Naive thymus-derived CD4-positive, alpha-beta T cell (primary cell): ENCODE measurements at regions not wholly inside any gene's neighbourhood (a gene's known extent, or its start where the extent isn't known, plus 50 kb on each side); places are given as distances from the start of the nearest gene placed in this dataset.

Experiments
- ATAC-seq: fragments of 150-1000 bp; cut with Tn5 transposase; 2 replicates; pipeline ENCODE4 v1.10.0; 2021; ENCODE audit warnings: mild to moderate bottlenecking, moderate library complexity
- CTCF ChIA-PET: fragments of 350-600 bp; sonication (Branson Sonifier 250); formaldehyde crosslinking; loops from one replicate; lab custom pipeline; 2021; ENCODE audit warnings: antibody characterized with exemption; lab: Charles Lee
- POLR2A ChIA-PET: fragments of 350-600 bp; sonication (Branson Sonifier 250); formaldehyde crosslinking; loops from one replicate; lab custom pipeline; 2021; ENCODE audit warnings: antibody characterized with exemption, inconsistent platforms; lab: Charles Lee
- DNase-seq, 9 donors: peaks; one replicate each; pipeline versions ENCODE4 v3.0.0 to v3.0.0-alpha.2; 2020 to 2022; ENCODE audit warnings: mixed read lengths in 1 of 9
- H3K27ac ChIP-seq: one replicate; pipeline ENCODE4 v1.7.0; 2013; ENCODE audit warnings: mild to moderate bottlenecking, low read depth, low read length, moderate library complexity
- H3K27me3 ChIP-seq, 2 donors: one replicate each; pipeline ENCODE4 v1.7.0; 2013; ENCODE audit warnings: low read length in 2 of 2, mild to moderate bottlenecking in 2 of 2, moderate library complexity in 2 of 2; ENCODE audit not compliant: control insufficient read depth in 2 of 2, insufficient read depth in 2 of 2
- H3K36me3 ChIP-seq, 3 experiments: 1 replicate in 2 of 3; 2 replicates in 1 of 3; pipeline ENCODE4 v1.7.0; 2013; ENCODE audit warnings: low read length in 3 of 3, mild to moderate bottlenecking in 3 of 3, moderate library complexity in 1 of 3; ENCODE audit not compliant: insufficient read depth in 3 of 3, control insufficient read depth in 2 of 3
- H3K4me1 ChIP-seq, 2 donors: one replicate each; pipeline ENCODE4 v1.7.0; 2013; ENCODE audit warnings: low read length in 2 of 2, mild to moderate bottlenecking in 2 of 2, moderate library complexity in 1 of 2; ENCODE audit not compliant: control insufficient read depth in 2 of 2, insufficient read depth in 2 of 2
- H3K4me3 ChIP-seq: 2 replicates; pipeline ENCODE4 v1.7.0; 2013; ENCODE audit warnings: mild to moderate bottlenecking, low read length
- H3K9me3 ChIP-seq, 3 experiments: 1 replicate in 2 of 3; 2 replicates in 1 of 3; pipeline ENCODE4 v1.7.0; 2013; ENCODE audit warnings: low read length in 3 of 3; ENCODE audit not compliant: control insufficient read depth in 2 of 3
- H3K27ac Mint-ChIP-seq, 9 donors: one replicate each; pipeline ENCODE4 v1.8.0; 2020 to 2022; ENCODE audit warnings: mixed read lengths in 9 of 9, mild to moderate bottlenecking in 8 of 9, moderate library complexity in 5 of 9, inconsistent platforms in 2 of 9
- H3K27me3 Mint-ChIP-seq, 5 donors: one replicate each; pipeline ENCODE4 v1.8.0; 2021 to 2022; ENCODE audit warnings: mixed read lengths in 5 of 5, mild to moderate bottlenecking in 1 of 5
- H3K36me3 Mint-ChIP-seq, 5 donors: one replicate each; pipeline ENCODE4 v1.8.0; 2020 to 2022; ENCODE audit warnings: mixed read lengths in 5 of 5, mild to moderate bottlenecking in 3 of 5, inconsistent platforms in 1 of 5
- H3K4me1 Mint-ChIP-seq, 7 donors: one replicate each; pipeline ENCODE4 v1.8.0; 2020 to 2022; ENCODE audit warnings: mixed read lengths in 7 of 7, mild to moderate bottlenecking in 3 of 7, inconsistent platforms in 1 of 7
- H3K4me3 Mint-ChIP-seq, 10 donors: one replicate each; pipeline ENCODE4 v1.8.0; 2020 to 2022; ENCODE audit warnings: mild to moderate bottlenecking in 10 of 10, mixed read lengths in 10 of 10, moderate library complexity in 6 of 10, inconsistent platforms in 2 of 10
- H3K9me3 Mint-ChIP-seq, 11 donors: one replicate each; pipeline ENCODE4 v1.8.0; 2020 to 2022; ENCODE audit warnings: mixed read lengths in 11 of 11, mild to moderate bottlenecking in 4 of 11, inconsistent platforms in 1 of 11, moderate library complexity in 1 of 11
- intact Hi-C, 2 donors: fragments of 100-400 bp; cut with micrococcal nuclease; formaldehyde crosslinking; loops; one replicate each; pipeline ENCODE4 v1.15.1; 2023

DNA sequence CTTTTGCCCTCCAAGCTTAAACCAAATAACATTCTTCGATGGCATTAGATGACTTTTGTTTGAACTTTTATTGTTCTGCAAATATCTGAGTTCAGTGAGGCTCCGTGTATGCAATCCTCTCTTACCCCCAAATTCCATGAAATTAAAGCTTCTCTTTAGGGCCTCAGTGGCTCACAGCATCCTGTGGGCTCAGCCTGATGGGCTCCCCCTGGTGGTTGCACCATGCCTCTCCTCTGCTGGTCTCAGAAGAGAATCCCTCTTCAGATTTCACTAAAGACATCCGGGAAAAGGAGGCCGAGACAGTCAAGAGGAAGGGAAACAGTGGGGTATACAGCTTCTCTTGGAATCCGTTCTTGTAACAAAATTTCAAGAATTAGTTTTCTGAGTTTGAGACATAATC lies 331.6 kb upstream of the NT5E start:
- H3K36me3 ChIP-seq: no peaks in the 10 kb centered on the region
- H3K27me3 ChIP-seq: no peaks in the 10 kb centered on the region
- H3K4me3 Mint-ChIP-seq: no peak overlapping the region
- ChIA-PET POLR2A (no interaction called here), CTCF (no interaction called here)
- H3K9me3 ChIP-seq: no peaks in the 10 kb centered on the region
- H3K4me1 Mint-ChIP-seq: no peaks in the 10 kb centered on the region
- no peak overlapping the region for H3K4me3 ChIP-seq
- no peaks in the 10 kb centered on the region for H3K36me3 Mint-ChIP-seq
- no peak overlapping the region for H3K27ac Mint-ChIP-seq
- H3K27me3 Mint-ChIP-seq: peaks cover 0 to 6% (median 0%) of the 10 kb centered on the region in 5 donors
- DNase-seq (no peak), ATAC-seq (no peak)
- H3K9me3 Mint-ChIP-seq: peaks cover 0 to 6% (median 0%) of the 10 kb centered on the region in 11 donors
- intact Hi-C loops: no loop called here
- no peak overlapping the region for H3K27ac ChIP-seq
- H3K4me1 ChIP-seq: no peaks in the 10 kb centered on the region

DNA sequence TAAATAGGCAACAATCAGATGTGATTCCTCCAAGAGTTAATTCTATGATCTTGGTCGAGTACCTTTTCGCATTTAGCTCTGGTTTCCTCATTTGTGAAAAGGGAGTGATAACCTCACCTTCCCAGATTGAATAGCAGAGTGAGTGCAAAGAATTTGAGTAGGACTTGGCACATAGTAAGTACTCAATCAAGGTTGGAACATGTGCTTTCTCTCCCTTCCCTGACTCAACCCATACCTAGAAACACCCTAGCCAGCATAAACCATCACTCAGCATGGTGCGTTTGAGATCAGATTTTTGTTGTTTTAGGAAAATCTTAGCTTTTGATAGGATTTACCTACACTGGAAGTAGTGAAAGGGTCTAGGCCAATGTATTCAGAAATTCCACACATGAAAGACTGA lies 333.4 kb upstream of the NT5E start:
- ChIA-PET CTCF (no interaction called here), POLR2A (no interaction called here)
- DNase-seq (no peak), ATAC-seq (no peak)
- Histone ChIP-seq H3K4me3 (no peak overlapping the region), H3K9me3 (no peaks in the 10 kb centered on the region), H3K36me3 (no peaks in the 10 kb centered on the region), H3K4me1 (no peaks in the 10 kb centered on the region), H3K27ac (no peak overlapping the region), H3K27me3 (no peaks in the 10 kb centered on the region)
- Mint-ChIP-seq H3K27me3 (peaks cover 0 to 6% (median 0%) of the 10 kb centered on the region in 5 donors), H3K27ac (no peak overlapping the region), H3K4me3 (no peak overlapping the region), H3K4me1 (no peaks in the 10 kb centered on the region), H3K9me3 (peaks cover 0 to 6% (median 0%) of the 10 kb centered on the region in 11 donors), H3K36me3 (no peaks in the 10 kb centered on the region)
- intact Hi-C loops: no loop called here

DNA sequence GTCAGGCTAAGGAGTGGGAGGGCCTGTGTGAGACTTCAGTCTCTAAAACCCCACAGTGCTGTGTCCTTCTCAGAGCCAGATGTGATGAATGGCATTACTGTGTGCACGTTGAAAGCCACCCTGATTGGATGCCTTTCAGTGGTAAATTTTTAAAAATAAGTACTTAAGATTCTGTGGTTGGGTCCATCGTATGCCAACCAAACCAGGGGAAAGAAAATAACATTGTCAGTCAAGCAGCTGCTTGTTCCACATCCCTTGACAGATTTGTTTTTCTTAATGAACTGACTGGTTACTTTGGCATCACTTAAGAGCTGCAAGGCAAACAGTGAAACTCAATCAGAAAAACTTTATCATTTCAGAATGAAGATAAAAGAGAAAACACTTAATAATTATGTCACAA lies 334.0 kb upstream of the NT5E start:
- no peaks in the 10 kb centered on the region for H3K36me3 ChIP-seq
- ChIA-PET POLR2A (no interaction called here), CTCF (no interaction called here)
- no peaks in the 10 kb centered on the region for H3K36me3 Mint-ChIP-seq
- no peaks in the 10 kb centered on the region for H3K4me1 Mint-ChIP-seq
- no peaks in the 10 kb centered on the region for H3K4me1 ChIP-seq
- H3K9me3 ChIP-seq: no peaks in the 10 kb centered on the region
- ATAC-seq (no peak), DNase-seq (no peak)
- no peak overlapping the region for H3K4me3 Mint-ChIP-seq
- no peak overlapping the region for H3K4me3 ChIP-seq
- H3K27me3 Mint-ChIP-seq: peaks cover 0 to 6% (median 0%) of the 10 kb centered on the region in 5 donors
- intact Hi-C loops: no loop called here
- no peaks in the 10 kb centered on the region for H3K27me3 ChIP-seq
- peaks cover 0 to 6% (median 0%) of the 10 kb centered on the region in 11 donors for H3K9me3 Mint-ChIP-seq
- H3K27ac ChIP-seq: no peak overlapping the region
- no peak overlapping the region for H3K27ac Mint-ChIP-seq

DNA sequence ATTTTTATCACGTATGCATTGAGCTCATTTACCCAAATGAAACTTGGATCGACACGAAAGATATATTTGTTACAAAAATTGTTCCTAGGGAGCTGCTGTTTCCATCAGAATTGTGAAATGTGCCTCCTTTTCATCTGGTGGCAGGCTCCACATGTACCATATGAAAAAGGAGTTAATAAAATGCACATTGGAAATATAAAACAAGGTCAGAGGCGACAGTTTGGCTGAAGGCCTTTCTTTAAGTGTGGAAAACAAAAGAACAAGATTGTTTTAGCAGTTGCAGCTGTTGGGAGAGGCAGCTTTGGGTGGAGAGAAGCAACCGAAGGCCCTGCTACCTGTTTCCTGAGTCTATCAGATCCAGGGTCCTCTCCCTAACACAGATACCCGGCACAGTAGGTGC lies 334.5 kb upstream of the NT5E start:
- no peak overlapping the region for H3K4me3 Mint-ChIP-seq
- H3K4me3 ChIP-seq: no peak overlapping the region
- intact Hi-C loops: no loop called here

DNA sequence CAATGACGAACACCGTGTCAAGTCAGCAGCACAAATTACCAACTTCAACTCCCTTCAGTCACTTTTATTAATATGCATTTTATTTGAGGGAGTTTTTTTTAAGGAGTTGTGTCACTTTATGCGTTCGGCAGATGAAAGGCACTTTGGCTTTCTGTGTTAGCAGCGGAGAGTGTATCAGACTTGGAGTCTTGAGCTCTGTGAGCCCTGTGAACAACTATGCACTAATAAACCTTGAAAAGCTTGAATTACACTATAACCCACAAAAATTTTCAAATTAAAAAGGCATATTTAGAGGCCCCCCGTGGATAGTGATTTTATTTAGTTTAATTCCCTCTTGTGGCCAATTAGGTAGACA lies 335.3 kb upstream of the NT5E start:
- Histone ChIP-seq H3K27me3 (no peaks in the 10 kb centered on the region), H3K36me3 (no peaks in the 10 kb centered on the region), H3K4me1 (no peaks in the 10 kb centered on the region), H3K4me3 (no peak overlapping the region), H3K27ac (no peak overlapping the region), H3K9me3 (no peaks in the 10 kb centered on the region)
- CTCF ChIA-PET: no interaction called here
- DNase-seq (no peak), ATAC-seq (no peak)
- Mint-ChIP-seq H3K36me3 (no peaks in the 10 kb centered on the region), H3K27ac (no peak overlapping the region), H3K4me1 (no peaks in the 10 kb centered on the region), H3K4me3 (no peak overlapping the region), H3K9me3 (peaks cover 0 to 5% (median 1%) of the 10 kb centered on the region in 11 donors), H3K27me3 (peaks cover 0 to 11% (median 0%) of the 10 kb centered on the region in 5 donors)
- intact Hi-C loops: no loop called here
- POLR2A ChIA-PET: no interaction called here

More for the DNA sequence above, 334.5 kb upstream of the NT5E start:
- DNase-seq (no peak), ATAC-seq (no peak)
- ChIA-PET CTCF (no interaction called here), POLR2A (no interaction called here)
- Histone ChIP-seq H3K9me3 (no peaks in the 10 kb centered on the region), H3K36me3 (no peaks in the 10 kb centered on the region), H3K4me1 (no peaks in the 10 kb centered on the region), H3K27ac (no peak overlapping the region), H3K27me3 (no peaks in the 10 kb centered on the region)
- Mint-ChIP-seq H3K27ac (no peak overlapping the region), H3K9me3 (peaks cover 0 to 6% (median 0%) of the 10 kb centered on the region in 11 donors), H3K27me3 (peaks cover 0 to 6% (median 0%) of the 10 kb centered on the region in 5 donors), H3K4me1 (no peaks in the 10 kb centered on the region), H3K36me3 (no peaks in the 10 kb centered on the region)

DNA sequence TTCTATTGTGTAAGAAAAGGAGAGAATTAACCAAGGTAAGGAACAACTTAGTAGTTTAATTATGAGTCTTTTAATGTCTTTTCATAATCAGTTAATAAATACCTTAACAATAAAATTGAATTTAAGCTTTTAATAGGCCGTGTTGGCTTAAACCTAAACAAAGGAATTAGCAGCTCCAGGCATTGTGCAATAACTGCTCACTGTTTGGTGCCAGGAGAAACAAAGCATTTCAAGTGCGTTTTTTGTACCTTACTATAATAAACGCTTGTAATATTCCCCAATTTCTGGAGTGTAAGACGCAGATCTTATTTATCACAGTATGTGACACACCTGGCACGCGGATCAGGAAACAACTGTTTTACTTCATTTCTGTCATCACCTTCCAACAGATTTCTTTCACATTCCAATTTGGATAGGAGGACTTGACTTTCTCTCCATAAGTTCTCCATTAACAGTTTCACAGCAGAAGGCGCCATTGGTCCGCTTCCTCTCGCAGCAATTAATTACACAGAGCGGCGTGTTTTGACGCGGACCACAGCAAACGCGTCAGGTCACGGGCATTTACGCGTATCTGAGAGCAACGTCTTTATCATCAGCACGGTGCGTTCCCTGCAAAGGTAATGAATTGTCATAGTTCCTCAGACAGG lies 335.8 kb upstream of the NT5E start:
- H3K4me3 Mint-ChIP-seq: no peak overlapping the region
- no peaks in the 10 kb centered on the region for H3K27me3 ChIP-seq
- peaks cover 0 to 11% (median 0%) of the 10 kb centered on the region in 5 donors for H3K27me3 Mint-ChIP-seq
- DNase-seq (no peak), ATAC-seq (no peak)
- no peak overlapping the region for H3K27ac Mint-ChIP-seq
- H3K9me3 Mint-ChIP-seq: peaks cover 0 to 5% (median 0%) of the 10 kb centered on the region in 11 donors
- H3K36me3 Mint-ChIP-seq: no peaks in the 10 kb centered on the region
- no peaks in the 10 kb centered on the region for H3K9me3 ChIP-seq
- no peak overlapping the region for H3K4me3 ChIP-seq
- intact Hi-C loops: no loop called here
- no peaks in the 10 kb centered on the region for H3K36me3 ChIP-seq
- H3K4me1 Mint-ChIP-seq: no peaks in the 10 kb centered on the region
- H3K4me1 ChIP-seq: no peaks in the 10 kb centered on the region
- ChIA-PET POLR2A (no interaction called here), CTCF (no interaction called here)
- H3K27ac ChIP-seq: no peak overlapping the region

DNA sequence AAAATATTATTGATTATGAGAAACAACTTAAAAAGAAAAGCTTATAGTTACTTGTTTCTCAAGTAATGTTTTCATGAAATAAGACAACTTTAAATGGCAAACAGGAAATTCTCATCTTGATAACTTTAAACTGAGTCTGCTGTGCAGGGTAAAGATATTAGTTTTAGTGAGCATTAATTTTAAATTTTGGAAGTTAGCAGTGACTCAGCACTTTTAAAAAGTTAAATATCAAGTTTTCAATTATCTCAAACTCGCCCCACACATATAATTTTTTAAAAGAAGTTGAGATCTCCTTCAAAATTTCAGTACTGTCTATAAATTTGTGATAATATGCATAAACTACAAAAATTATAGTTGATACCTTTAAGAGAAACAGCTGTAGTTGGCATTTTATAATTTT lies 337.3 kb upstream of the NT5E start:
- Mint-ChIP-seq H3K27ac (no peak overlapping the region), H3K4me3 (no peak overlapping the region), H3K4me1 (no peaks in the 10 kb centered on the region), H3K9me3 (peaks cover 0 to 5% (median 2%) of the 10 kb centered on the region in 11 donors), H3K36me3 (no peaks in the 10 kb centered on the region), H3K27me3 (peaks cover 0 to 11% (median 0%) of the 10 kb centered on the region in 5 donors)
- ChIA-PET POLR2A (no interaction called here), CTCF (no interaction called here)
- no peak for DNase-seq
- ATAC-seq: no peak
- no peak overlapping the region for H3K4me3 ChIP-seq
- no peaks in the 10 kb centered on the region for H3K27me3 ChIP-seq
- H3K9me3 ChIP-seq: no peaks in the 10 kb centered on the region
- H3K36me3 ChIP-seq: no peaks in the 10 kb centered on the region
- no peak overlapping the region for H3K27ac ChIP-seq
- no peaks in the 10 kb centered on the region for H3K4me1 ChIP-seq
- intact Hi-C loops: no loop called here
